IMR-90 (cell line): ENCODE measurements at regions not wholly inside any gene's neighbourhood (a gene's known extent, or its start where the extent isn't known, plus 50 kb on each side); places are given as distances from the start of the nearest gene placed in this dataset.

Experiments
- ATAC-seq: fragments of 200-7000 bp; cut with Tn5 transposase; 2 replicates; pipeline ENCODE4 v1.9.1; 2020; ENCODE audit warnings: low read depth, mild to moderate bottlenecking, moderate library complexity
- BruUV-seq: library from RNA; stranded (reverse); fragments of 400-500 nt; replicated peaks from 2 replicates; lab custom pipeline; 2021; lab: Mats Ljungman, UMichigan
- CTCF ChIA-PET: fragments of 300-600 bp; formaldehyde crosslinking; extraction: SDS; loops from one replicate; lab custom pipeline; 2021; ENCODE audit warnings: antibody characterized with exemption; lab: Yijun Ruan, JAX
- POLR2A ChIA-PET: fragments of 300-600 bp; sonication (Branson Sonifier 250); formaldehyde crosslinking; loops from one replicate; lab custom pipeline; 2022; ENCODE audit warnings: antibody characterized with exemption; ENCODE audit not compliant: unreplicated experiment; lab: Charles Lee
- DNase-seq: peaks from one replicate; pipeline ENCODE4 v3.0.0; 2013
- H2AFZ ChIP-seq: replicated peaks from 2 replicates; pipeline ENCODE3; 2013; ENCODE audit warnings: low read length, mild to moderate bottlenecking; ENCODE audit not compliant: poor library complexity
- H2AK5ac ChIP-seq: 2 replicates; pipeline ENCODE4 v1.6.1; 2013; ENCODE audit warnings: low read depth, low read length, inconsistent platforms
- H2AK9ac ChIP-seq: replicated peaks from 2 replicates; pipeline ENCODE3; 2013; ENCODE audit warnings: mild to moderate bottlenecking, low read depth, low read length, moderate library complexity; ENCODE audit not compliant: poor library complexity
- H2BK120ac ChIP-seq: 2 replicates; pipeline ENCODE4 v1.6.1; 2013; ENCODE audit warnings: low read depth, low read length, inconsistent platforms
- H2BK15ac ChIP-seq: 3 replicates; pipeline ENCODE4 v1.6.1; 2013; ENCODE audit warnings: low read depth, low read length, inconsistent platforms
- H2BK20ac ChIP-seq: 2 replicates; pipeline ENCODE4 v1.6.1; 2013; ENCODE audit warnings: low read depth, mild to moderate bottlenecking, inconsistent platforms, low read length, moderate library complexity
- H2BK5ac ChIP-seq: 2 replicates; pipeline ENCODE4 v1.6.1; 2013; ENCODE audit warnings: mild to moderate bottlenecking, low read depth, low read length, inconsistent platforms; ENCODE audit not compliant: poor library complexity, severe bottlenecking
- H3K14ac ChIP-seq: replicated peaks from 2 replicates; pipeline ENCODE4 v1.6.1; 2013; ENCODE audit warnings: low read depth, low read length, inconsistent platforms
- H3K18ac ChIP-seq: 2 replicates; pipeline ENCODE4 v1.6.1; 2013; ENCODE audit warnings: low read depth, low read length, control low read depth
- H3K23ac ChIP-seq: 2 replicates; pipeline ENCODE4 v1.6.1; 2013; ENCODE audit warnings: low read depth, low read length, inconsistent platforms
- H3K27ac ChIP-seq: 2 replicates; pipeline ENCODE4 v1.5.1; 2013; ENCODE audit warnings: mild to moderate bottlenecking, control low read depth, low read length; ENCODE audit not compliant: insufficient read depth
- H3K27me3 ChIP-seq: 2 replicates; pipeline ENCODE4 v1.6.1; 2013; ENCODE audit warnings: low read length; ENCODE audit not compliant: control insufficient read depth, insufficient read depth
- H3K36me3 ChIP-seq: 2 replicates; pipeline ENCODE4 v1.6.1; 2013; ENCODE audit warnings: low read length, mixed read lengths; ENCODE audit not compliant: control insufficient read depth, insufficient read depth
- H3K4ac ChIP-seq: 2 replicates; pipeline ENCODE4 v1.6.1; 2013; ENCODE audit warnings: low read depth, low read length, inconsistent platforms
- H3K4me1 ChIP-seq: 2 replicates; pipeline ENCODE4 v1.6.1; 2013; ENCODE audit warnings: low read length, mixed read lengths; ENCODE audit not compliant: control insufficient read depth, insufficient read depth
- H3K4me2 ChIP-seq: 2 replicates; pipeline ENCODE4 v1.6.1; 2013; ENCODE audit warnings: low read depth, mild to moderate bottlenecking, control low read depth, low read length, moderate library complexity
- H3K4me3 ChIP-seq: 2 replicates; pipeline ENCODE4 v1.5.1; 2013; ENCODE audit warnings: low read depth, mild to moderate bottlenecking, control low read depth, low read length, moderate library complexity; ENCODE audit not compliant: insufficient read depth
- H3K56ac ChIP-seq: 2 replicates; pipeline ENCODE4 v1.6.1; 2013; ENCODE audit warnings: low read length, inconsistent platforms; ENCODE audit not compliant: insufficient read depth; ENCODE audit errors: extremely low read depth
- H3K79me1 ChIP-seq, 2 experiments: 2 replicates each; pipeline ENCODE4 v1.6.1; 2013; ENCODE audit warnings: low read length in 2 of 2, inconsistent platforms in 1 of 2, low read depth in 1 of 2
- H3K9ac ChIP-seq: 2 replicates; pipeline ENCODE4 v1.6.1; 2013; ENCODE audit warnings: low read depth, low read length, control low read depth
- H3K9me1 ChIP-seq: 2 replicates; pipeline ENCODE4 v1.6.1; 2013; ENCODE audit warnings: low read length, inconsistent platforms; ENCODE audit not compliant: insufficient read depth
- H3K9me3 ChIP-seq: 2 replicates; pipeline ENCODE4 v1.6.1; 2013; ENCODE audit warnings: low read length; ENCODE audit not compliant: control insufficient read depth, insufficient read depth
- H4K20me1 ChIP-seq: 2 replicates; pipeline ENCODE4 v1.6.1; 2013; ENCODE audit warnings: low read length, inconsistent platforms; ENCODE audit not compliant: insufficient read depth
- H4K5ac ChIP-seq: 2 replicates; pipeline ENCODE4 v1.6.1; 2013; ENCODE audit warnings: mild to moderate bottlenecking, low read depth, low read length, control low read depth
- H4K8ac ChIP-seq, 2 experiments: 2 replicates each; pipeline ENCODE4 v1.6.1; 2013; ENCODE audit warnings: low read depth in 2 of 2, low read length in 2 of 2, control low read depth in 1 of 2, inconsistent platforms in 1 of 2
- H4K91ac ChIP-seq: 2 replicates; pipeline ENCODE4 v1.6.1; 2013; ENCODE audit warnings: low read depth, low read length, inconsistent platforms; ENCODE audit not compliant: insufficient read depth
- BHLHE40 ChIP-seq: fragments of 150-350 bp; IDR thresholded peaks from 2 replicates; pipeline ENCODE4 v1.6.1; 2016; ENCODE audit warnings: mild to moderate bottlenecking, low read depth, low read length
- CEBPB ChIP-seq: IDR thresholded peaks from 2 replicates; pipeline ENCODE4 v1.6.1; 2012; ENCODE audit warnings: low read depth, low read length, improper control_type of control experiment
- CHD1 ChIP-seq: IDR thresholded peaks from 2 replicates; pipeline ENCODE4 v1.6.1; 2012; ENCODE audit warnings: low read depth, low read length, improper control_type of control experiment
- CTCF ChIP-seq: conservative IDR thresholded peaks from 2 replicates; pipeline ENCODE4 v1.5.1; 2012; ENCODE audit warnings: mild to moderate bottlenecking, low read depth, low read length, improper control_type of control experiment
- ELK1 ChIP-seq: fragments of 150-350 bp; IDR thresholded peaks from 2 replicates; pipeline ENCODE4 v1.6.1; 2016; ENCODE audit warnings: low read depth, mild to moderate bottlenecking, low read length, moderate library complexity, borderline replicate concordance
- FOS ChIP-seq: fragments of 150-350 bp; IDR thresholded peaks from 2 replicates; pipeline ENCODE4 v1.6.1; 2016; ENCODE audit warnings: low read depth, low read length
- MAFK ChIP-seq: IDR thresholded peaks from 2 replicates; pipeline ENCODE4 v1.6.1; 2012; ENCODE audit warnings: low read depth, low read length, improper control_type of control experiment
- MAZ ChIP-seq: IDR thresholded peaks from 2 replicates; pipeline ENCODE4 v1.6.1; 2012; ENCODE audit warnings: low read depth, mild to moderate bottlenecking, low read length, improper control_type of control experiment, moderate library complexity, borderline replicate concordance
- MXI1 ChIP-seq: IDR thresholded peaks from 2 replicates; pipeline ENCODE4 v1.6.1; 2012; ENCODE audit warnings: low read depth, mild to moderate bottlenecking, low read length, moderate library complexity, borderline replicate concordance
- NFE2L2 ChIP-seq: fragments of 150-350 bp; IDR thresholded peaks from 2 replicates; pipeline ENCODE4 v1.6.1; 2016; ENCODE audit warnings: low read depth, mild to moderate bottlenecking, low read length
- POLR2A ChIP-seq: IDR thresholded peaks from 2 replicates; pipeline ENCODE4 v1.6.1; 2012; ENCODE audit warnings: mild to moderate bottlenecking, low read depth, low read length
- RAD21 ChIP-seq: IDR thresholded peaks from 2 replicates; pipeline ENCODE4 v1.6.1; 2012; ENCODE audit warnings: low read length, improper control_type of control experiment
- RCOR1 ChIP-seq: IDR thresholded peaks from 2 replicates; pipeline ENCODE4 v1.6.1; 2012; ENCODE audit warnings: mild to moderate bottlenecking, low read length, improper control_type of control experiment; ENCODE audit not compliant: insufficient replicate concordance
- RFX5 ChIP-seq: IDR thresholded peaks from 2 replicates; pipeline ENCODE4 v1.8.0; 2012; ENCODE audit warnings: low read depth, mild to moderate bottlenecking, low read length, moderate library complexity
- SMC3 ChIP-seq: fragments of 150-350 bp; IDR thresholded peaks from 2 replicates; pipeline ENCODE4 v1.6.1; 2016; ENCODE audit warnings: low read depth, mild to moderate bottlenecking, antibody characterized with exemption, low read length, moderate library complexity
- USF2 ChIP-seq: fragments of 150-350 bp; IDR thresholded peaks from 2 replicates; pipeline ENCODE4 v1.6.1; 2017; ENCODE audit warnings: mild to moderate bottlenecking, antibody characterized with exemption, low read length, low read depth
- WGBS, 2 experiments: methylation state at CpG; one replicate each; pipeline versions ENCODE4 v1.1.5 to v1.1.7; 2013; ENCODE audit warnings: missing lambda C conversion rate in 2 of 2; ENCODE audit not compliant: insufficient read length in 1 of 2; ENCODE audit errors: extremely low coverage in 2 of 2; 5-methylcytosine and 5-hydroxymethylcytosine counted together
- dilution Hi-C: fragments of 300-500 bp; cut with HindIII; formaldehyde crosslinking; loops from one replicate; pipeline ENCODE4 v1.14.3; 2018; ENCODE audit warnings: low sequenced_read_pairs; ENCODE audit not compliant: unreplicated experiment
- in situ Hi-C: fragments of 300-500 bp; cut with MboI; formaldehyde crosslinking; loops from 3 replicates; pipeline ENCODE4 v1.14.3; 2019; ENCODE audit warnings: low sequenced_read_pairs, inconsistent platforms, mixed read lengths
- intact Hi-C: fragments of 100-400 bp; cut with micrococcal nuclease; formaldehyde crosslinking; loops from 2 replicates; pipeline ENCODE4 v1.10.0; 2022

GRCh38 chr4:28106155-28106554, 1245.5 kb downstream of the STIM2 start:
- Histone ChIP-seq H3K4me3 (no peak overlapping the region), H4K20me1 (no peaks in the 10 kb centered on the region), H3K4me2 (no peak overlapping the region), H3K56ac (no peak overlapping the region), H2BK15ac (no peak overlapping the region), H2AFZ (no peak overlapping the region), H3K18ac (no peak overlapping the region), H4K8ac (no peak overlapping the region), H4K5ac (no peak overlapping the region), H2AK9ac (no peak overlapping the region), H3K36me3 (no peaks in the 10 kb centered on the region), H2BK120ac (no peak overlapping the region), H3K27me3 (no peaks in the 10 kb centered on the region), H2BK5ac (no peak overlapping the region), H2AK5ac (no peak overlapping the region), H4K91ac (no peak overlapping the region), H3K23ac (no peak overlapping the region), H3K9ac (no peak overlapping the region), H3K9me3 (no peaks in the 10 kb centered on the region), H3K4ac (no peak overlapping the region), H2BK20ac (no peak overlapping the region), H3K14ac (no peak overlapping the region), H3K79me1 (no peaks in the 10 kb centered on the region), H3K9me1 (no peaks in the 10 kb centered on the region), H3K4me1 (no peaks in the 10 kb centered on the region), H3K27ac (no peak overlapping the region)
- DNase-seq (no peak), ATAC-seq (no peak)
- intact Hi-C loops, result no loop called here
- no peak for TF ChIP-seq MAZ
- TF ChIP-seq MAFK, result no peak
- no peak for TF ChIP-seq ELK1
- no peak for TF ChIP-seq CHD1
- TF ChIP-seq USF2, result no peak
- TF ChIP-seq RCOR1, result no peak
- no peak for TF ChIP-seq MXI1
- no peak for TF ChIP-seq POLR2A
- no peak for TF ChIP-seq FOS
- no peak for TF ChIP-seq RFX5
- no peak for TF ChIP-seq SMC3
- no peak for TF ChIP-seq RAD21
- no peak for TF ChIP-seq BHLHE40
- TF ChIP-seq CTCF, result no peak
- no peak for TF ChIP-seq CEBPB
- no peak for TF ChIP-seq NFE2L2
- WGBS, 2 experiments, result no CpG with 5 or more reads among the region's 1 CpG
- in situ Hi-C loops, result no loop called here
- ChIA-PET POLR2A (no interaction called here), CTCF (no interaction called here)
- no TSS peak for BruUV-seq
- dilution Hi-C loops, result no loop called here
